CD4-positive, alpha-beta T cell (primary cell): ENCODE measurements at regions not wholly inside any gene's neighbourhood (a gene's known extent, or its start where the extent isn't known, plus 50 kb on each side); places are given as distances from the start of the nearest gene placed in this dataset.

Experiments used
- ATAC-seq: fragments of 200-7000 bp; cut with Tn5 transposase; one replicate; pipeline ENCODE4 v1.10.0; 2022; ENCODE audit warnings: mild to moderate bottlenecking; ENCODE audit not compliant: poor library complexity
- CTCF ChIA-PET: fragments of 350-600 bp; sonication (Branson Sonifier 250); formaldehyde crosslinking; loops from one replicate; lab custom pipeline; 2021; ENCODE audit warnings: antibody characterized with exemption, inconsistent platforms; lab: Charles Lee
- POLR2A ChIA-PET: fragments of 350-600 bp; sonication (Branson Sonifier 250); formaldehyde crosslinking; loops from one replicate; lab custom pipeline; 2021; ENCODE audit warnings: antibody characterized with exemption, inconsistent platforms; lab: Charles Lee
- DNase-seq, 14 experiments: peaks; one replicate each; pipeline ENCODE4 v3.0.0-alpha.2; 2013 to 2020; ENCODE audit warnings: mixed read lengths in 2 of 14
- H3K27ac ChIP-seq, 2 donors: one replicate each; pipeline versions ENCODE4 v1.5.1 to v1.7.0; 2013; ENCODE audit warnings: low read length in 2 of 2, low read depth in 1 of 2, mild to moderate bottlenecking in 1 of 2
- H3K27me3 ChIP-seq, 2 experiments: 1 replicate in 1 of 2; 2 replicates in 1 of 2; pipeline versions ENCODE4 v1.6.1 to v1.7.0; 2013; ENCODE audit warnings: low read length in 2 of 2, control low read depth in 1 of 2, mild to moderate bottlenecking in 1 of 2, moderate library complexity in 1 of 2; ENCODE audit not compliant: insufficient read depth in 2 of 2, control insufficient read depth in 1 of 2
- H3K36me3 ChIP-seq: one replicate; pipeline ENCODE4 v1.6.1; 2013; ENCODE audit warnings: low read length, control low read depth; ENCODE audit not compliant: insufficient read depth
- H3K4me1 ChIP-seq: one replicate; pipeline ENCODE4 v1.6.1; 2013; ENCODE audit warnings: low read length, control low read depth; ENCODE audit not compliant: insufficient read depth
- H3K4me3 ChIP-seq: one replicate; pipeline ENCODE4 v1.5.1; 2013; ENCODE audit warnings: mild to moderate bottlenecking, low read length, moderate library complexity
- H3K9me3 ChIP-seq, 2 experiments: 1 replicate in 1 of 2; 2 replicates in 1 of 2; pipeline versions ENCODE4 v1.6.1 to v1.7.0; 2013; ENCODE audit warnings: low read length in 2 of 2, mild to moderate bottlenecking in 2 of 2, control low read depth in 1 of 2, moderate library complexity in 1 of 2; ENCODE audit not compliant: control insufficient read depth in 1 of 2, insufficient read depth in 1 of 2
- H3K27ac Mint-ChIP-seq: one replicate; pipeline ENCODE4 v1.8.0; 2020; ENCODE audit warnings: mixed read lengths
- H3K27me3 Mint-ChIP-seq: one replicate; pipeline ENCODE4 v1.8.0; 2021; ENCODE audit warnings: mixed read lengths
- H3K36me3 Mint-ChIP-seq: one replicate; pipeline ENCODE4 v1.8.0; 2021; ENCODE audit warnings: low read depth, mixed read lengths
- H3K4me1 Mint-ChIP-seq: one replicate; pipeline ENCODE4 v1.8.0; 2021; ENCODE audit warnings: low read depth, mixed read lengths
- H3K4me3 Mint-ChIP-seq: one replicate; pipeline ENCODE4 v1.8.0; 2020; ENCODE audit warnings: mild to moderate bottlenecking, mixed read lengths
- H3K9me3 Mint-ChIP-seq: one replicate; pipeline ENCODE4 v1.8.0; 2020; ENCODE audit warnings: mixed read lengths
- CTCF ChIP-seq: fragments of 200-600 bp; IDR thresholded peaks from one replicate; pipeline ENCODE4 v1.8.0; 2022; ENCODE audit warnings: antibody characterized with exemption, mild to moderate bottlenecking
- intact Hi-C, 2 experiments: fragments of 100-400 bp; cut with DNase I in 1 of 2; cut with micrococcal nuclease in 1 of 2; formaldehyde crosslinking; loops; one replicate each; pipeline versions ENCODE4 v1.15.1 to v1.9.0; 2023 to 2025; cut with DNase I, micrococcal nuclease

GRCh38 chr6:21861942-21862341 is 268.4 kb downstream of the SOX4 start:
- H3K4me1 ChIP-seq = no peaks in the 10 kb centered on the region
- no peaks in the 10 kb centered on the region for H3K36me3 ChIP-seq
- Mint-ChIP-seq H3K9me3 (peaks cover 3% of the 10 kb centered on the region), H3K36me3 (no peaks in the 10 kb centered on the region), H3K4me1 (no peaks in the 10 kb centered on the region), H3K27ac (no peak overlapping the region), H3K4me3 (no peak overlapping the region), H3K27me3 (no peaks in the 10 kb centered on the region)
- no peaks in the 10 kb centered on the region for H3K27me3 ChIP-seq
- no peak overlapping the region for H3K4me3 ChIP-seq
- ATAC-seq = no peak
- no peak for TF ChIP-seq CTCF
- CTCF ChIA-PET = no interaction called here
- peaks cover 0 to 10% of the 10 kb centered on the region in 2 experiments for H3K9me3 ChIP-seq
- POLR2A ChIA-PET = no interaction called here
- DNase-seq = no peak
- no peak overlapping the region for H3K27ac ChIP-seq
- intact Hi-C loops = no loop called here

DNA sequence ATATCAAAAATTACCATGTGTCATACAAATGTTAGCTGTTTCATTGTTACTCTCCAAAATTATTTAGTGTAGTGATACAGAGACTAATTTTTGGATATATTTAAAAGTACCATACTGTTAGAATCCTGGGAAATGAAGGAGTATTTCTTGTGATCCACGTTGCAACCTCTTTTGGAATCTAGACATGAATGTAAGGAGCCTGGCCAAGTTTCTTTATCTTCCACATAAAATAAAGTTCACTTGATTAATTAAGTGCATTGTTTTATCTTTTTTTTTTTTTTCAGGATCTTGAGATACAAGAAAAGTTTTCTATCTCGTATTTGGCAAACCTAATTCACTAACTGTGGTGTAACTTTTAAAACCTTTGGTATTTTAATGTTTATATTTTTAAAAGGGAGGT is 270.7 kb downstream of the SOX4 start:
- Mint-ChIP-seq H3K9me3 (peaks cover 3% of the 10 kb centered on the region), H3K36me3 (no peaks in the 10 kb centered on the region), H3K27me3 (no peaks in the 10 kb centered on the region), H3K27ac (no peak overlapping the region), H3K4me3 (no peak overlapping the region), H3K4me1 (no peaks in the 10 kb centered on the region)
- CTCF ChIA-PET = no interaction called here
- POLR2A ChIA-PET = interaction anchor here (0.6 kb wide), 1 partner anchor 29 kb away, joined by 4 read pairs; no protein-coding TSS in a partner anchor
- TF ChIP-seq CTCF = no peak
- Histone ChIP-seq H3K27ac (no peak overlapping the region), H3K27me3 (no peaks in the 10 kb centered on the region), H3K36me3 (no peaks in the 10 kb centered on the region), H3K4me1 (no peaks in the 10 kb centered on the region), H3K4me3 (no peak overlapping the region), H3K9me3 (peaks cover 0 to 10% of the 10 kb centered on the region in 2 experiments)
- no peak for DNase-seq
- intact Hi-C loops = no loop called here
- no peak for ATAC-seq

- intact Hi-C loops = no loop called here
- Mint-ChIP-seq H3K36me3 (no peaks in the 10 kb centered on the region), H3K9me3 (peaks cover 2% of the 10 kb centered on the region), H3K27ac (no peak overlapping the region), H3K4me3 (no peak overlapping the region), H3K27me3 (no peaks in the 10 kb centered on the region), H3K4me1 (no peaks in the 10 kb centered on the region)
- peaks cover 0 to 8% of the 10 kb centered on the region in 2 experiments for H3K9me3 ChIP-seq
- no peak overlapping the region for H3K4me3 ChIP-seq
- H3K36me3 ChIP-seq = no peaks in the 10 kb centered on the region
- POLR2A ChIA-PET = no interaction called here
- DNase-seq (no peak), ATAC-seq (no peak)
- no peaks in the 10 kb centered on the region for H3K27me3 ChIP-seq
- no peaks in the 10 kb centered on the region for H3K4me1 ChIP-seq
- CTCF ChIA-PET = no interaction called here
- no peak for TF ChIP-seq CTCF
- H3K27ac ChIP-seq = no peak overlapping the region
These were observed 274.7 kb downstream of the SOX4 start for GRCh38 chr6:21868226-21868625.
